ENCODE measurements at regions not wholly inside any gene's neighbourhood (a gene's known extent, or its start where the extent isn't known, plus 50 kb on each side); places are given as distances from the start of the nearest gene placed in this dataset.

- DNase-seq, result no peak
- peaks cover 11% of the 10 kb centered on the region; the same call in 1 of the 2 replicates for H3K27me3 ChIP-seq (ENCODE audit: control insufficient read depth, insufficient read depth, low read length)
- H3K36me3 ChIP-seq (replicated peaks; ENCODE audit: control insufficient read depth, insufficient read depth, low read length), result no peaks in the 10 kb centered on the region
- H3K4me3 ChIP-seq (ENCODE audit: insufficient read depth, low read depth, low read length), result no peak overlapping the region
Observed at GRCh38 chr1:63190171-63190570, 132.2 kb upstream of the FOXD3 start.

GRCh38 chr1:63198871-63199394 lies 123.4 kb upstream of the FOXD3 start:
- no peak for DNase-seq
- H3K27me3 ChIP-seq (ENCODE audit: control insufficient read depth, insufficient read depth, low read length), result peaks cover 68% of the 10 kb centered on the region

GRCh38 chr1:63199706-63200335 lies 122.5 kb upstream of the FOXD3 start:
- Histone ChIP-seq H3K27me3 (ENCODE audit: control insufficient read depth, insufficient read depth, low read length) (peaks cover 66% of the 10 kb centered on the region), H3K4me3 (ENCODE audit: insufficient read depth, low read depth, low read length) (no peak overlapping the region), H3K36me3 (replicated peaks; ENCODE audit: control insufficient read depth, insufficient read depth, low read length) (no peaks in the 10 kb centered on the region)
- no peak for DNase-seq

More at GRCh38 chr1:63198871-63199394, 123.4 kb upstream of the FOXD3 start:
- Histone ChIP-seq H3K4me3 (ENCODE audit: insufficient read depth, low read depth, low read length) (no peak overlapping the region), H3K36me3 (replicated peaks; ENCODE audit: control insufficient read depth, insufficient read depth, low read length) (no peaks in the 10 kb centered on the region)

DNA sequence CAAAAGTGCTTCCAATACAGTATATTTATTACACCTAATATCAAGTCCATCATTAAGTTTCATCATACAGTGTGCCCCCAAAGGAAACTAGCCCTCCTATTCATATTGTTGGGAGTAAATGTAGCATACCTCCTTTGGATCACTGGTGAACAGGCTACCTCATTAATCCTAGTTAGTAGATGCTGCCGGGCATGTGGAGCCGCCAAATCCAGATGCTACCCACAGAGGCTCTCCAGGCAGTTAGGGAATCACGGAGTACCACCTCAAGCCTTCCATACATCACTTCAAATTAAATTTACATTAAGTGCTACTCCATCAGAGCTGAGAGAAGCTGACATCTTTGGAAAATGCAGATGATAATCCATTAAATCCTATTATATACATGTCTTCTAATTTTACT lies 121.7 kb upstream of the FOXD3 start:
- DNase-seq, result no peak
- H3K27me3 ChIP-seq (ENCODE audit: control insufficient read depth, insufficient read depth, low read length), result peaks cover 64% of the 10 kb centered on the region
- H3K36me3 ChIP-seq (replicated peaks; ENCODE audit: control insufficient read depth, insufficient read depth, low read length), result no peaks in the 10 kb centered on the region
- H3K4me3 ChIP-seq (ENCODE audit: insufficient read depth, low read depth, low read length), result no peak overlapping the region

DNA sequence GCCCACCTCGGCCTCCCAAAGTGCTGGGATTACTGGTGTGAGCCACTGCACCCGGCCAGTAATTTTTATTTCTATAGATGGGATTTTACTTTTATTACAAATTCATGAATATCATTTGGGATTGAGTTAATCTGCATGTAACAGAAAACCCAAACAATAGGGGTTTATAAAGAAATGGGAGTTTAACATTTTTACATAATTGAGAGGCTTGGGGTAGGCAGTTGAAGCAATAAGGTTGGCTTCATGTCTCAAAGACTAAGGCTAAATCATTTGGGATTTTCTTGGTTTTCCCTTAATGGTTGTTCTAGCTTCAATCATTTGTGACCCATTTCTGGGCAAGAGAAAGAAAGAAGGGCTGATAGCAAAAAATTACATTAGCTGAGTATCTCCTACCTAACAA lies 118.7 kb upstream of the FOXD3 start:
- peaks cover 39% of the 10 kb centered on the region for H3K27me3 ChIP-seq (ENCODE audit: control insufficient read depth, insufficient read depth, low read length)
- H3K36me3 ChIP-seq (replicated peaks; ENCODE audit: control insufficient read depth, insufficient read depth, low read length), result no peaks in the 10 kb centered on the region
- no peak for DNase-seq
- H3K4me3 ChIP-seq (ENCODE audit: insufficient read depth, low read depth, low read length), result no peak overlapping the region

DNA sequence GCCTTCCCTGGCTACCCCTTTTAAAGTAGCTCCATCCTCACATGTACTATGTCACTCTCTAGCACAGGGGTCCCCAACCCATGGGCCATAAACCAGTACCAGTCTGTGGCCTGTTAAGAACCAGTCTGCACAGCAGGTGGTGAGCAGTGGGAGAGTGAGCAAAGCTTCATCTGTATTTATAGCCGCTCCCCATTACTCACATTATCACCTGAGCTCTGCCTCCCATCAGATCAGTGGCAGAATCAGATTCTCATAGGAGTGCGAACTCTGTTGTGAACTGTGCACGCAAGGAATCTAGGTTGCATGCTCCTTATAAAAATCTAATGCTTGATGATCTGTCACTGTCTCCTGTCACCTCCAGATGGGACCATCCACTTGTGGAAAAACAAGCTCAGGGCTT lies 116.6 kb upstream of the FOXD3 start:
- Histone ChIP-seq H3K4me3 (ENCODE audit: insufficient read depth, low read depth, low read length) (no peak overlapping the region), H3K27me3 (ENCODE audit: control insufficient read depth, insufficient read depth, low read length) (peaks cover 26% of the 10 kb centered on the region), H3K36me3 (replicated peaks; ENCODE audit: control insufficient read depth, insufficient read depth, low read length) (no peaks in the 10 kb centered on the region)
- DNase-seq, result no peak

- no peak for DNase-seq
Observed at GRCh38 chr1:63214553-63214952, 107.8 kb upstream of the FOXD3 start.

DNA sequence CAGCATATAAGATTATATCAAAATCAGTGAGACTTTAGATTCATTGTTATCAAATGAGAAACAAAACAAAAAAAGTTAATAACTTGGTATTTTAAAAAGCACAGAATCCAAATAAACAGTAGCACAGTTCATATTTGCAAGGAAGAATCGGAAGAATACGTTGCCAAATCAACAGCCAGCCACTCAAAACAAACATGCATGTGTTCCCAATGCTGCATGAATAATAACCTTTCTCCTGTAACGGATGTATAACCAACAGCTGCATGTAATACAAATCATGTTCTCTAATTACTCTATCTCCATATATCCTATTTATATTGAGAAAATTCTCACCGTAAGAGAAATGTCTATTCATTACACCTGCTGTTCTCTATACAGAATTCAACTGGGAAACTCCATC lies 98.9 kb upstream of the FOXD3 start:
- no peaks in the 10 kb centered on the region for H3K27me3 ChIP-seq (ENCODE audit: control insufficient read depth, insufficient read depth, low read length)
- no peak for DNase-seq
- no peaks in the 10 kb centered on the region for H3K36me3 ChIP-seq (replicated peaks; ENCODE audit: control insufficient read depth, insufficient read depth, low read length)
- no peak overlapping the region for H3K4me3 ChIP-seq (ENCODE audit: insufficient read depth, low read depth, low read length)

More at GRCh38 chr1:63214553-63214952, 107.8 kb upstream of the FOXD3 start:
- Histone ChIP-seq H3K4me3 (ENCODE audit: insufficient read depth, low read depth, low read length) (no peak overlapping the region), H3K36me3 (replicated peaks; ENCODE audit: control insufficient read depth, insufficient read depth, low read length) (no peaks in the 10 kb centered on the region), H3K27me3 (ENCODE audit: control insufficient read depth, insufficient read depth, low read length) (no peaks in the 10 kb centered on the region)

DNA sequence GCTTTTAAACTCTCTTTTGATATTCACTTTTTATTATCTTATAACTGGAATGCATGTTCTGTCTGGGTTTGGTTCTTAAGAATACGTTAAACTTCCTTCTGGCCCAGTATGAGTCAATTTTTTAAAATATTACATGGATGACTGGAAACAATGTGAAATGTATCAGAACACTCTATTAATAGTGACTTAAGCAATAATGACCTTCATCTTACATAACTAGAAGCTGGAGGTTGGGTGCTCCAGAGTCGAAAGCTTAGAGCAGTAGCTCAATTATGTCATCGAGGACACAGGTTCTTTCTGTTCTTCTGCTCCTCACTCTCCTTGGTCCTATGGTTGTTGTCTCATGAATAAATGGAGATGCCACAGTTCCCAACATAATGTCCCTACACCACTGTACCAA lies 91.6 kb upstream of the FOXD3 start:
- no peaks in the 10 kb centered on the region for H3K36me3 ChIP-seq (replicated peaks; ENCODE audit: control insufficient read depth, insufficient read depth, low read length)
- no peak overlapping the region for H3K4me3 ChIP-seq (ENCODE audit: insufficient read depth, low read depth, low read length)
- DNase-seq, result no peak
- H3K27me3 ChIP-seq (ENCODE audit: control insufficient read depth, insufficient read depth, low read length), result no peaks in the 10 kb centered on the region

- H3K27me3 ChIP-seq (ENCODE audit: control insufficient read depth, insufficient read depth, low read length), result no peaks in the 10 kb centered on the region
- no peak for DNase-seq
- no peaks in the 10 kb centered on the region for H3K36me3 ChIP-seq (replicated peaks; ENCODE audit: control insufficient read depth, insufficient read depth, low read length)
- no peak overlapping the region for H3K4me3 ChIP-seq (ENCODE audit: insufficient read depth, low read depth, low read length)
Observed at GRCh38 chr1:63238721-63239120, 83.6 kb upstream of the FOXD3 start.

DNA sequence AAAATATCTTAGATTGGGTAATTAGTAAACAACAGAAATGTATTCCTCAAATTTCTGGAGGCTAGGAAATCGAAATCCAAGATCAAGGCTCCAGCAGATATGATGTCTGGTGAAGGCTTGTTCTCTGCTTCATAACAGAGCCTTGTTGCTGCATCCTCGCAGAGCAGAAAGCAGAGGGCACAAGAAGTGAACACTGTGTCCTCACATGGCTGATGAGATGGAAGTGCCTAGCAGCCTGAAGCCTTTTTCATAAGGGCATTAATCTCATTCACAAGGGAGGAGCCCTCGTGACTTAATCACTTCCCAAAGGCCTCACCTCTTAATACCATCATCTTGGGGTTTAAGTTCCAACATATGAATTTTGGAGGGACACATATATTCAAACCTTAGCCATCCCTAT lies 77.2 kb upstream of the FOXD3 start:
- H3K36me3 ChIP-seq (replicated peaks; ENCODE audit: control insufficient read depth, insufficient read depth, low read length), result no peaks in the 10 kb centered on the region
- H3K4me3 ChIP-seq (ENCODE audit: insufficient read depth, low read depth, low read length), result no peak overlapping the region
- no peaks in the 10 kb centered on the region for H3K27me3 ChIP-seq (ENCODE audit: control insufficient read depth, insufficient read depth, low read length)
- DNase-seq, result no peak

DNA sequence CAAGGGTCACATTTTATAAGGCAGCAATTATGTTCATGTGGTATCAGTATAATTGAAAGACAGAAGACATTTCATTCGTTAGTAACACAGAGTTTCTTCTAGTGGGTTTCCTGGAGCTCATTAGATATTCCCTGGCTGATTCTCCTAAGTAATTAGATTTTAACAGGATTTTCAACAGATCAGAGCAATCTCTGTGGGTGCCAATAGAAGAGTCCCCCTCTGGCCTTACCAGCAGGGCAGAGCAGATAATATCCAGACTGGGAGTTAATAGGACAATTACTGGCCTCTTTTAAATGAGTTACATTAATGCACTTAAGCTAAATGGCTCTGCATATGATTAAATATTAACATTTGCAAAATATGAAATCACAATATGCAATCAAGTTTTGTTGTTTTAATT lies 74.2 kb upstream of the FOXD3 start:
- no peaks in the 10 kb centered on the region for H3K36me3 ChIP-seq (replicated peaks; ENCODE audit: control insufficient read depth, insufficient read depth, low read length)
- no peak for DNase-seq
- no peaks in the 10 kb centered on the region for H3K27me3 ChIP-seq (ENCODE audit: control insufficient read depth, insufficient read depth, low read length)
- H3K4me3 ChIP-seq (ENCODE audit: insufficient read depth, low read depth, low read length), result no peak overlapping the region

DNA sequence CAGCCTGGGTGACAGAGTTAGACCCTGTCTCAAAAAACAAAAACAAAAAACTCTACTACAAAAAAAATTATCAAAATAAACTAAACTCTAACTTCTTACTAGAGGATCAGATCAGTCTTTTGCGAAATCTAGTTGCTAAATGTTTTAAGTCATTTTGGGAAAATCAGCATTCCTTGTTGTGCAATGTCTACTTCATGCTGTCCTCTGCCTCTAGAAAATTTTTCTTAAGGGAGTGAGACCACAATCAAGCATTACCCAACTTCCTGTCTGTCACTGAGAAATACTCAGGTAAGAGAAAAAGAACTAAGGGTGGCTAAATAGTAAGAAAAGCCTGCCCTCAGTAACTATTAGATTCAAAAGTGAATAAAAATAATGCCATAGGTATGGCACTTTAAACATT lies 67.2 kb upstream of the FOXD3 start:
- no peaks in the 10 kb centered on the region for H3K36me3 ChIP-seq (replicated peaks; ENCODE audit: control insufficient read depth, insufficient read depth, low read length)
- H3K27me3 ChIP-seq (ENCODE audit: control insufficient read depth, insufficient read depth, low read length), result no peaks in the 10 kb centered on the region
- no peak overlapping the region for H3K4me3 ChIP-seq (ENCODE audit: insufficient read depth, low read depth, low read length)
- no peak for DNase-seq

DNA sequence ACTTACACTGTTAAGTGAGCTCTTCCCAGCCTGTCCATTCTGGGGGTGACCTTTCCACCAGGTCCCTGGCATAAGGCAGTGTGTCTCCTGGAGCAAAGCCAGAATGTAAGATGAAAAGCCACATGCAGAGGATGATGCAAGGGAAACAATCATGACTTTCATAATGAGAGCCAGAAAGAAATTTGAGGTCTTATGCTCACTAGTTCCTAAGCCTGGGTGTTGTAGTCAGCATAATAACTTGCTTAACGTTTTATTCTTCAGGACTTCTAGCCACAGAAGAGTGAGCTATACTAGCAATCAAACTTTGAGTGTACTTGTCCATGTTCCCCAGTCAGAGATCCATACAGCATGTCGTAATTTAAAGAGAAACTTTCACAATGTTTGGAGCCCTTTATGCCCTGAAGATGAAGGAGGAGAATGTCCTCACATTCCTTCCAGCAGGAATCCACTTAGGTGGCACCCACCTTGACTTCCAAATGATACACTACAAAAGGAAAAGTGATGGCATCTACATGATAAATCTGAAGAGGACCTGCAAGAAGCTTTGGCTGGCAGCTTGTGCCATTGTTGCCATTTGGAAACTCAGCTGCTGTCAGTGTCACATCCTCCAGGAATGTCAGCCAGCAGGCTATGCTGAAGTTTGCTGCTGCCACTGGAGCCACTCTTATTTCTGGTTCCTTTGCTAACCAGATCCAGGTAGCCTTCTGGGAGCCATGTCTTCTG lies 60.5 kb upstream of the FOXD3 start:
- Histone ChIP-seq H3K27me3 (ENCODE audit: control insufficient read depth, insufficient read depth, low read length) (no peaks in the 10 kb centered on the region), H3K4me3 (ENCODE audit: insufficient read depth, low read depth, low read length) (no peak overlapping the region), H3K36me3 (replicated peaks; ENCODE audit: control insufficient read depth, insufficient read depth, low read length) (no peaks in the 10 kb centered on the region)
- DNase-seq, result no peak

DNA sequence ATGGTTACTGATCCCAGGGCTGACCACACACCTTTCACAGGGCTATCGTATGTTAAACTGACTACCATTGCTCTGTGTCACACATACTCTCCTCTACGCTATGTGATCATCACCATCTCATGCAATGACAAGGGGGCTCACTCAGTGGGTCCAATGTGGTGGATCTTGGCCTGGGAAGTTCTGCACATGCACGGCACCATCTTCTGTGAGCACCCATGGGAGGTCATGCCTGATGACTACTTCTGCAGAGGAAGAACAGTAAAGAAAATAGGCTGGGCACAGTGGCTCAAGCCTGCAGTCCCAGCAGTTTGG lies 60.0 kb upstream of the FOXD3 start:
- Histone ChIP-seq H3K36me3 (replicated peaks; ENCODE audit: control insufficient read depth, insufficient read depth, low read length) (no peaks in the 10 kb centered on the region), H3K4me3 (ENCODE audit: insufficient read depth, low read depth, low read length) (no peak overlapping the region), H3K27me3 (ENCODE audit: control insufficient read depth, insufficient read depth, low read length) (no peaks in the 10 kb centered on the region)
- DNase-seq, result no peak

All from H7 (cell line).